ENCODE measurements at regions not wholly inside any gene's neighbourhood (a gene's known extent, or its start where the extent isn't known, plus 50 kb on each side); places are given as distances from the start of the nearest gene placed in this dataset.

DNA sequence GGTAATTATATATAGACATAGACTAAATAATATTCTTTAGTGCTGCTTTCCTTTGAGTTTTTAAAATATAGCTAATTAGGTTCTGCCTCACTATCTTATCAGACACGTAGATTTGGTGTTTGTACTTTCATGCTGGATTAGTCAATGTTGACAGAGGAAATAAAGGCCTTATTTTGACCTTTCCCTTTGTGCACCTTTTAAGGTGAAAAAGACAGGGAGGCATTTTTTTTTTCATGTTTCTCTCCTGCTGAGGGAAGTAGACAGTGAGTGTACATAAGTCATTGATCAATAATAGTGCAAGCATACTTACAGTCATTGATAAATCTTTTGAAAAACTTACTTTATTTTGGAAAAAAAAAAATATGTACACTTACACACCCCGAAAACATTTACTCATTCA lies 467.8 kb downstream of the GRXCR1 start (continued):
- TF ChIP-seq, protein P1, sequence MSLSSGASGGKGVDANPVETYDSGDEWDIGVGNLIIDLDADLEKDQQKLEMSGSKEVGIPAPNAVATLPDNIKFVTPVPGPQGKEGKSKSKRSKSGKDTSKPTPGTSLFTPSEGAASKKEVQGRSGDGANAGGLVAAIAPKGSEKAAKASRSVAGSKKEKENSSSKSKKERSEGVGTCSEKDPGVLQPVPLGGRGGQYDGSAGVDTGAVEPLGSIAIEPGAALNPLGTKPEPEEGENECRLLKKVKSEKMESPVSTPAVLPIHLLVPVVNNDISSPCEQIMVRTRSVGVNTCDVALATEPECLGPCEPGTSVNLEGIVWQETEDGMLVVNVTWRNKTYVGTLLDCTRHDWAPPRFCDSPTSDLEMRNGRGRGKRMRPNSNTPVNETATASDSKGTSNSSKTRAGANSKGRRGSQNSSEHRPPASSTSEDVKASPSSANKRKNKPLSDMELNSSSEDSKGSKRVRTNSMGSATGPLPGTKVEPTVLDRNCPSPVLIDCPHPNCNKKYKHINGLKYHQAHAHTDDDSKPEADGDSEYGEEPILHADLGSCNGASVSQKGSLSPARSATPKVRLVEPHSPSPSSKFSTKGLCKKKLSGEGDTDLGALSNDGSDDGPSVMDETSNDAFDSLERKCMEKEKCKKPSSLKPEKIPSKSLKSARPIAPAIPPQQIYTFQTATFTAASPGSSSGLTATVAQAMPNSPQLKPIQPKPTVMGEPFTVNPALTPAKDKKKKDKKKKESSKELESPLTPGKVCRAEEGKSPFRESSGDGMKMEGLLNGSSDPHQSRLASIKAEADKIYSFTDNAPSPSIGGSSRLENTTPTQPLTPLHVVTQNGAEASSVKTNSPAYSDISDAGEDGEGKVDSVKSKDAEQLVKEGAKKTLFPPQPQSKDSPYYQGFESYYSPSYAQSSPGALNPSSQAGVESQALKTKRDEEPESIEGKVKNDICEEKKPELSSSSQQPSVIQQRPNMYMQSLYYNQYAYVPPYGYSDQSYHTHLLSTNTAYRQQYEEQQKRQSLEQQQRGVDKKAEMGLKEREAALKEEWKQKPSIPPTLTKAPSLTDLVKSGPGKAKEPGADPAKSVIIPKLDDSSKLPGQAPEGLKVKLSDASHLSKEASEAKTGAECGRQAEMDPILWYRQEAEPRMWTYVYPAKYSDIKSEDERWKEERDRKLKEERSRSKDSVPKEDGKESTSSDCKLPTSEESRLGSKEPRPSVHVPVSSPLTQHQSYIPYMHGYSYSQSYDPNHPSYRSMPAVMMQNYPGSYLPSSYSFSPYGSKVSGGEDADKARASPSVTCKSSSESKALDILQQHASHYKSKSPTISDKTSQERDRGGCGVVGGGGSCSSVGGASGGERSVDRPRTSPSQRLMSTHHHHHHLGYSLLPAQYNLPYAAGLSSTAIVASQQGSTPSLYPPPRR (CRISPR knock-in tag; IDR thresholded peaks at IDR 0.05; ENCODE audit: borderline replicate concordance), result peak; percentile 90
- TF ChIP-seq ZNF549 (CRISPR knock-in tag; IDR thresholded peaks at IDR 0.05), result no peak
- peak; percentile 96 for TF ChIP-seq RXRB (CRISPR knock-in tag; IDR thresholded peaks at IDR 0.05; ENCODE audit: borderline replicate concordance)
- TF ChIP-seq SAP130 (CRISPR knock-in tag; IDR thresholded peaks at IDR 0.05; ENCODE audit: low read depth), result peak; percentile 26; the same call in 1 of the 2 replicates
- TF ChIP-seq GATA4 (IDR thresholded peaks at IDR 0.05; ENCODE audit: borderline replicate concordance, low read depth), result peak; percentile 94
- TF ChIP-seq ZNF629 (CRISPR knock-in tag; conservative IDR thresholded peaks at IDR 0.05), result no peak
- TF ChIP-seq TCF7 (IDR thresholded peaks at IDR 0.05; ENCODE audit: low read depth), result peak; percentile 91
- TF ChIP-seq FOXP1 (IDR thresholded peaks at IDR 0.05), result no peak
- TF ChIP-seq FOXP1 (CRISPR knock-in tag; IDR thresholded peaks at IDR 0.05), result peak; percentile 79
- TF ChIP-seq MIXL1 (CRISPR knock-in tag; IDR thresholded peaks at IDR 0.05), result peak; percentile 90
- TF ChIP-seq, protein P2, sequence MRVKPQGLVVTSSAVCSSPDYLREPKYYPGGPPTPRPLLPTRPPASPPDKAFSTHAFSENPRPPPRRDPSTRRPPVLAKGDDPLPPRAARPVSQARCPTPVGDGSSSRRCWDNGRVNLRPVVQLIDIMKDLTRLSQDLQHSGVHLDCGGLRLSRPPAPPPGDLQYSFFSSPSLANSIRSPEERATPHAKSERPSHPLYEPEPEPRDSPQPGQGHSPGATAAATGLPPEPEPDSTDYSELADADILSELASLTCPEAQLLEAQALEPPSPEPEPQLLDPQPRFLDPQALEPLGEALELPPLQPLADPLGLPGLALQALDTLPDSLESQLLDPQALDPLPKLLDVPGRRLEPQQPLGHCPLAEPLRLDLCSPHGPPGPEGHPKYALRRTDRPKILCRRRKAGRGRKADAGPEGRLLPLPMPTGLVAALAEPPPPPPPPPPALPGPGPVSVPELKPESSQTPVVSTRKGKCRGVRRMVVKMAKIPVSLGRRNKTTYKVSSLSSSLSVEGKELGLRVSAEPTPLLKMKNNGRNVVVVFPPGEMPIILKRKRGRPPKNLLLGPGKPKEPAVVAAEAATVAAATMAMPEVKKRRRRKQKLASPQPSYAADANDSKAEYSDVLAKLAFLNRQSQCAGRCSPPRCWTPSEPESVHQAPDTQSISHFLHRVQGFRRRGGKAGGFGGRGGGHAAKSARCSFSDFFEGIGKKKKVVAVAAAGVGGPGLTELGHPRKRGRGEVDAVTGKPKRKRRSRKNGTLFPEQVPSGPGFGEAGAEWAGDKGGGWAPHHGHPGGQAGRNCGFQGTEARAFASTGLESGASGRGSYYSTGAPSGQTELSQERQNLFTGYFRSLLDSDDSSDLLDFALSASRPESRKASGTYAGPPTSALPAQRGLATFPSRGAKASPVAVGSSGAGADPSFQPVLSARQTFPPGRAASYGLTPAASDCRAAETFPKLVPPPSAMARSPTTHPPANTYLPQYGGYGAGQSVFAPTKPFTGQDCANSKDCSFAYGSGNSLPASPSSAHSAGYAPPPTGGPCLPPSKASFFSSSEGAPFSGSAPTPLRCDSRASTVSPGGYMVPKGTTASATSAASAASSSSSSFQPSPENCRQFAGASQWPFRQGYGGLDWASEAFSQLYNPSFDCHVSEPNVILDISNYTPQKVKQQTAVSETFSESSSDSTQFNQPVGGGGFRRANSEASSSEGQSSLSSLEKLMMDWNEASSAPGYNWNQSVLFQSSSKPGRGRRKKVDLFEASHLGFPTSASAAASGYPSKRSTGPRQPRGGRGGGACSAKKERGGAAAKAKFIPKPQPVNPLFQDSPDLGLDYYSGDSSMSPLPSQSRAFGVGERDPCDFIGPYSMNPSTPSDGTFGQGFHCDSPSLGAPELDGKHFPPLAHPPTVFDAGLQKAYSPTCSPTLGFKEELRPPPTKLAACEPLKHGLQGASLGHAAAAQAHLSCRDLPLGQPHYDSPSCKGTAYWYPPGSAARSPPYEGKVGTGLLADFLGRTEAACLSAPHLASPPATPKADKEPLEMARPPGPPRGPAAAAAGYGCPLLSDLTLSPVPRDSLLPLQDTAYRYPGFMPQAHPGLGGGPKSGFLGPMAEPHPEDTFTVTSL (CRISPR knock-in tag; IDR thresholded peaks at IDR 0.05; ENCODE audit: borderline replicate concordance), result peak; percentile 94; the same call in 1 of the 2 replicates
- TF ChIP-seq MAFF (IDR thresholded peaks at IDR 0.05; ENCODE audit: low read depth, low read length), result 0 out of 2 replicates have a peak, but pooled peaks have one; percentile 28
- peak; percentile 82; the same call in 1 of the 2 replicates for TF ChIP-seq HHEX (CRISPR knock-in tag; IDR thresholded peaks at IDR 0.05)
- TF ChIP-seq PITX1 (CRISPR knock-in tag; IDR thresholded peaks at IDR 0.05), result peak; percentile 99
- peak; percentile 9 to 29; a peak in 1 of 4 replicates for TF ChIP-seq MAFK (conservative IDR thresholded peaks at IDR 0.05 in 1 of 2, IDR thresholded peaks at IDR 0.05 in 1 of 2; ENCODE audit: low read length in 2 of 2)
- peak; percentile 65; the same call in 1 of the 2 replicates for TF ChIP-seq FOXJ3 (CRISPR knock-in tag; IDR thresholded peaks at IDR 0.05; ENCODE audit: borderline replicate concordance)
- TF ChIP-seq ZNF331 (CRISPR knock-in tag; IDR thresholded peaks at IDR 0.05), result peak; percentile 15; the same call in 1 of the 2 replicates
- TF ChIP-seq, protein P3, sequence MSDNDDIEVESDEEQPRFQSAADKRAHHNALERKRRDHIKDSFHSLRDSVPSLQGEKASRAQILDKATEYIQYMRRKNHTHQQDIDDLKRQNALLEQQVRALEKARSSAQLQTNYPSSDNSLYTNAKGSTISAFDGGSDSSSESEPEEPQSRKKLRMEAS (IDR thresholded peaks at IDR 0.05), result 0 out of 2 replicates have a peak, but pooled peaks have one; percentile 11
- TF ChIP-seq TBX2 (CRISPR knock-in tag; IDR thresholded peaks at IDR 0.05; ENCODE audit: borderline replicate concordance), result peak; percentile 39; the same call in 1 of the 2 replicates
- TF ChIP-seq NR2F6 (IDR thresholded peaks at IDR 0.05), result peak; percentile 82
- peak; percentile 79 for TF ChIP-seq NR2F6 (CRISPR knock-in tag; IDR thresholded peaks at IDR 0.05)
- TF ChIP-seq, protein P4, sequence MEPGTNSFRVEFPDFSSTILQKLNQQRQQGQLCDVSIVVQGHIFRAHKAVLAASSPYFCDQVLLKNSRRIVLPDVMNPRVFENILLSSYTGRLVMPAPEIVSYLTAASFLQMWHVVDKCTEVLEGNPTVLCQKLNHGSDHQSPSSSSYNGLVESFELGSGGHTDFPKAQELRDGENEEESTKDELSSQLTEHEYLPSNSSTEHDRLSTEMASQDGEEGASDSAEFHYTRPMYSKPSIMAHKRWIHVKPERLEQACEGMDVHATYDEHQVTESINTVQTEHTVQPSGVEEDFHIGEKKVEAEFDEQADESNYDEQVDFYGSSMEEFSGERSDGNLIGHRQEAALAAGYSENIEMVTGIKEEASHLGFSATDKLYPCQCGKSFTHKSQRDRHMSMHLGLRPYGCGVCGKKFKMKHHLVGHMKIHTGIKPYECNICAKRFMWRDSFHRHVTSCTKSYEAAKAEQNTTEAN (CRISPR knock-in tag; conservative IDR thresholded peaks at IDR 0.05), result peak; percentile 96

Measured in HepG2 (cell line).